ENCODE measurements at regions not wholly inside any gene's neighbourhood (a gene's known extent, or its start where the extent isn't known, plus 50 kb on each side); places are given as distances from the start of the nearest gene placed in this dataset.

DNA sequence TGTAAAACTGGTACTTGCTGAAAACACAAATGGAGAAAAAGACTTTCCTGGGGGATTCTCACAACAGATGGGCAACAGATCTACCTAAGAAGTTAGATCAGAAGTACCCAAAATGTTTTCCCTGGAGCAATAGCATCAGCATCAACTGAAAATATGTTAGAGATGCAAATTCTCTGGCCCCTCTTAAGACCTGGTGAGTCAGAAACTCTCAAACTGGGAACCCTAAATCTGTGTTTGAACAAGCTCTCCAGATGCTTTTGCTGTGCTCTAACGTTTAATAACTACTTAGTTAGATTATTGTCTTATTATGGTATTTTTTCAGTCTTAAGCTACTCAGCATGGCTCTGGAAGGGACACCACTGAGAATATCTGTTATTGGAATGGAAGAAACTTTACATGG, 55.2 kb upstream of the TRPC3 start:
- no TSS peak for BruUV-seq (replicated peaks)
- no peak for FAIRE-seq
- no peaks in the 10 kb centered on the region for H3K9me3 ChIP-seq (ENCODE audit: low read length)
- WGBS (ENCODE audit: low lambda C conversion rate) = 0% methylated on average over 1 of the region's 1 CpG
- H3K4me1 ChIP-seq (ENCODE audit: insufficient read depth, low read length) = 0 out of 2 replicates have a peak, but pooled peaks cover 6% of the 10 kb centered on the region
- TF ChIP-seq, protein P1, sequence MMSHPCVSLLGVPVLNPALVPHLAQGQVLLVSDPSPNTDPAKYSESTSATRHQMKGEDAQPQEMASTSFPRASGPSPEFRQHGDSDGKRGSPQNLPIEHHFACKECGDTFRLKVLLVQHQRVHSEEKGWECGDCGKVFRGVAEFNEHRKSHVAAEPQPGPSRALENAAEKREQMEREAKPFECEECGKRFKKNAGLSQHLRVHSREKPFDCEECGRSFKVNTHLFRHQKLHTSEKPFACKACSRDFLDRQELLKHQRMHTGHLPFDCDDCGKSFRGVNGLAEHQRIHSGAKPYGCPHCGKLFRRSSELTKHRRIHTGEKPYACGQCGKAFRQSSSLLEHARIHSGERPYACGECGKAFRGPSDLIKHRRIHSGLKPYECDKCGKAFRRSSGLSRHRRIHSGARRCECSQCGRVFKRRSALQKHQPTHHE (CRISPR knock-in tag; IDR thresholded peaks at IDR 0.05; ENCODE audit: borderline replicate concordance) = no peak
- TF ChIP-seq ZNF33B (CRISPR knock-in tag; IDR thresholded peaks at IDR 0.05) (no peak), ZNF598 (CRISPR knock-in tag; IDR thresholded peaks at IDR 0.05; ENCODE audit: borderline replicate concordance) (no peak), FOSL2 (CRISPR knock-in tag; IDR thresholded peaks at IDR 0.05) (no peak), NCOA1 (CRISPR knock-in tag; IDR thresholded peaks at IDR 0.05) (no peak)
- TF ChIP-seq, protein P2, sequence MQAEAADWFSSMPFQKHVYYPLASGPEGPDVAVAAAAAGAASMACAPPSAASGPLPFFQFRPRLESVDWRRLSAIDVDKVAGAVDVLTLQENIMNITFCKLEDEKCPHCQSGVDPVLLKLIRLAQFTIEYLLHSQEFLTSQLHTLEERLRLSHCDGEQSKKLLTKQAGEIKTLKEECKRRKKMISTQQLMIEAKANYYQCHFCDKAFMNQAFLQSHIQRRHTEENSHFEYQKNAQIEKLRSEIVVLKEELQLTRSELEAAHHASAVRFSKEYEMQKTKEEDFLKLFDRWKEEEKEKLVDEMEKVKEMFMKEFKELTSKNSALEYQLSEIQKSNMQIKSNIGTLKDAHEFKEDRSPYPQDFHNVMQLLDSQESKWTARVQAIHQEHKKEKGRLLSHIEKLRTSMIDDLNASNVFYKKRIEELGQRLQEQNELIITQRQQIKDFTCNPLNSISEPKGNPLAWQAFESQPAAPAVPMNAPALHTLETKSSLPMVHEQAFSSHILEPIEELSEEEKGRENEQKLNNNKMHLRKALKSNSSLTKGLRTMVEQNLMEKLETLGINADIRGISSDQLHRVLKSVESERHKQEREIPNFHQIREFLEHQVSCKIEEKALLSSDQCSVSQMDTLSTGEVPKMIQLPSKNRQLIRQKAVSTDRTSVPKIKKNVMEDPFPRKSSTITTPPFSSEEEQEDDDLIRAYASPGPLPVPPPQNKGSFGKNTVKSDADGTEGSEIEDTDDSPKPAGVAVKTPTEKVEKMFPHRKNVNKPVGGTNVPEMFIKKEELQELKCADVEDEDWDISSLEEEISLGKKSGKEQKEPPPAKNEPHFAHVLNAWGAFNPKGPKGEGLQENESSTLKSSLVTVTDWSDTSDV (CRISPR knock-in tag; IDR thresholded peaks at IDR 0.05) = no peak
- ATAC-seq = no peak
- CTCF ChIA-PET (ENCODE audit: low intra/inter-chr PET ratio, low total read pairs) = no interaction called here
- intact Hi-C loops (cut with micrococcal nuclease; ENCODE audit: unreplicated experiment) = no loop called here
- DNase-seq (ENCODE audit: low spot score) = no peak
- H4K20me1 ChIP-seq (ENCODE audit: insufficient read depth, low read length) = no peaks in the 10 kb centered on the region
- no peaks in the 10 kb centered on the region for H3K36me3 ChIP-seq (replicated peaks in 1 of 2; ENCODE audit: control insufficient read depth in 1 of 2, insufficient read depth in 2 of 2, low read length in 2 of 2)
- H2AFZ ChIP-seq (ENCODE audit: low read length) = no peak overlapping the region
- POLR2A ChIA-PET = no interaction called here
- H3K9ac ChIP-seq (ENCODE audit: insufficient read depth, low read depth, low read length) = no peak overlapping the region
- H3K27ac ChIP-seq (ENCODE audit: extremely low read length, insufficient read depth, low read length) = no peak overlapping the region
- no peaks in the 10 kb centered on the region for H3K79me2 ChIP-seq (ENCODE audit: insufficient read depth, low read length)
- H3K27me3 ChIP-seq (ENCODE audit: control insufficient read depth in 1 of 2, insufficient read depth in 2 of 2, low read length in 2 of 2) = no peaks in the 10 kb centered on the region; a peak in 1 of 5 replicates
- in situ Hi-C loops (cut with HindIII; ENCODE audit: extremely low pct_ligation_motif_present, low pct_unique_long_range_greater_than_20kb) = no loop called here
- H3K4me3 ChIP-seq (replicated peaks in 1 of 3; ENCODE audit: insufficient read depth in 1 of 3, low read depth in 2 of 3, low read length in 3 of 3) = no peak overlapping the region
- no peak overlapping the region for H3K4me2 ChIP-seq (ENCODE audit: low read depth, low read length)

Data from HepG2 (cell line).